ENCODE measurements at regions not wholly inside any gene's neighbourhood (a gene's known extent, or its start where the extent isn't known, plus 50 kb on each side); places are given as distances from the start of the nearest gene placed in this dataset.
A peak's percentile ranks its signal among the peaks of the same experiment; 100 is the strongest.

DNA sequence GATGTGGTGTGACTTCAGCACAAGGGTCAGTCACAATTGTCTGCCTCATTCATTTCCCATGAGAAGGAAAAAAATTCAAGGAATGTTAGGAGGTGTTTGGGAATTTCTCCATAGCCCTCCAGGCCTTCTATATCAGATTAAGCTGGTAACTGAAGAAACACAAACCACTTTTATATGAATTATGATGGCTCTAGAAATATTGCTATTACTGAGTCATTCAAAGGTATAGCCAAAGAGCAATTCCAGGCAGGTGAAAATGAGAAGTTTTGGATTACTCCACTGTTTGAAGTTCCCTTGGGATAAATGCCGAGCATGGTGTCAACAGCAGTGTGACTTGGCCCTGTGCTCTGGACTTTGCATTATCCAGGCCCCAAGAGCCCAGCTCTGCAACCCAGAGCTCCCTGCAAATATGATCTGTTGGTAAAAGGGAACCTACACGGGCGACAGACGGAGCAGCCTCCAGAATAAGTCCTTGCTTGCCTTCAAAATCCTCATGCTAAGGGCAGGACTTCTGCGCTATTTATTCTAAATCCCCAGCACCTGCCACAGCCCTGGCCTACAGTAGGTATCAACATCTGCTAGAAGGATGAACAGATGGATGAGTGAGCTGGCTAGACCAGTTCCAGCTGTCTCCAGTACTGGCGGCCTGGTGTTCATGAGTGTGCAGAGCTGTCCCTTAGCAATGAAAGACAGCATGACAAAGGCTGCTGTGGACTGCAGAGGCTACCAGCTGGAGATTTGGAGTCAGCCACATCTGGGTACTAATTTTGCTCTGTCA, 67.5 kb upstream of the ZBED5 start:
- DNase-seq (ENCODE audit: extremely low read depth in 1 of 11, low read depth in 9 of 11, low spot score in 4 of 11), result no peak

DNA sequence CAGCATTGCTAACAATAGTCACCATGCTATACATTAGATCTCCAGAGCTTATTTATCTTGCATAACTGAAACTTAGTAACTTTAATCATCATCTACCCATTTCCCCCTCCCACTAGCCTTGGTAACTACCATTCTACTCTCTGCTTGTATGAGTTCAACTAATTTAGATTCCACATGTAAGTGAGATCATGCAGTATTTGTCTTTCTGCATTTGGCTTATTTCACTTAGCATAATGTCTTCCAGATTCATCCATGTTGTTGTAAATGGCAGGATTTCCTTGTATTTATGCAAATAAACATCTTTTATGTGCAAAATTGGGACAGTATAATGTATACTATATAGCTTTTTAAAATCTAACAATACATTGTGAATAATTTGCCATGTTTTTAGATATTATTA, 66.0 kb upstream of the ZBED5 start:
- DNase-seq (ENCODE audit: extremely low read depth in 1 of 11, low read depth in 9 of 11, low spot score in 4 of 11), result no peak

DNA sequence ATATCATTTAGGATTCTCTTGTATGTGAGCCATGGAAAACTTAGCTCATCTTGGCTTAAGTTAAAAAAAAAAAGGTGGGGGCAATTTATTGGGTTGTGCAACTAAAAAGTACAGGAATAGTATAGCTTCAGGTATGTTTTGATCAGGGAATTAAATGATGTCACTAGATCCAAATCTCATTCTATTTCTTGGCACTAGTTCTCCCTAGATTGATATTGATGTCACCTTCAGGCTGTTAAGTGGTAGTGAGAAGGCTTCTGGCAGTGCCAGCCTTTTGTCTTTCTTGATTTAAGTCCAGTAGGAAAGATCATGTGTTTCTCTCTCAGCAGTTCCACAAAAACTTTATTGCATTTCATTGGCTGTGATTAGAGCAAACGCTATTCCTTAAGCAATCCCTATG, 65.0 kb upstream of the ZBED5 start:
- no peak for DNase-seq (ENCODE audit: extremely low read depth in 1 of 11, low read depth in 9 of 11, low spot score in 4 of 11)

DNA sequence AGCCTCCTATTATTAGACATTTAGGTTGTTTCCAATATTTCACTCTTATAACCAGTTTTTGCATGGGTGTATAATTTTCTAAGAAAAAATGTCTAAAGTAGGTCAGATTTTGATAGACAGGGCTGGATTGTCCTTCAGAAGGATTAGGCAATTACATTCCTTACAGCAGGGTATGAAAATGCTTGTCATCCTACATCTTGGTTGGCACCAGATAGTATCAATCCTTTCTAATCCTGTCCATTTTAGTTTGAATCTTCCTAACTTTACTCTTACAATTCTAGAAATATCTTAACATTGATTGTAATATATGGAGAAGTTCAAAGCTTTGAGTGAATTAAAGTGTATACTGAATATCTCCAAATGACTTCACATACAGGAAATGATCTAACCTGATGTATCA, 63.0 kb upstream of the ZBED5 start:
- DNase-seq (ENCODE audit: extremely low read depth in 1 of 11, low read depth in 9 of 11, low spot score in 4 of 11), result no peak

DNA sequence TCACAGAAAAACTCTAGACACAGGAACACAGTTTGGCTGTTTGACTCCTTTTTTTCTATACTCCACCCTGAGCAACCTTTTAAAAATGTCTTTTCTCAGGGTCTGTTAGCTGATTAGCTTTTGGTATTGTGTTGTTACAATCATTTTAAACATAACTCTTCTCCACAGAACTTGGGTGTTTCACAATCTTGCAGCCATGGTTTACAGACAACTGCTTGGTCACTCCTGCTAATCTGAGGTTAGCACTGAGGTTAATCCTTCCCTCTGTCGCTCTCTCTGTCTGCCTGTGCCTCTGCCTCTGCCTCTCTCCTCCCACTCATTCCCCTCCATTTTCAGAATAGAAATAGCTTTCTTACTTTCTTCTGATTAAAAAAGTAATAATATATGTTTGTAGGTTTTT, 62.4 kb upstream of the ZBED5 start:
- no peak for DNase-seq (ENCODE audit: extremely low read depth in 1 of 11, low read depth in 9 of 11, low spot score in 4 of 11)

DNA sequence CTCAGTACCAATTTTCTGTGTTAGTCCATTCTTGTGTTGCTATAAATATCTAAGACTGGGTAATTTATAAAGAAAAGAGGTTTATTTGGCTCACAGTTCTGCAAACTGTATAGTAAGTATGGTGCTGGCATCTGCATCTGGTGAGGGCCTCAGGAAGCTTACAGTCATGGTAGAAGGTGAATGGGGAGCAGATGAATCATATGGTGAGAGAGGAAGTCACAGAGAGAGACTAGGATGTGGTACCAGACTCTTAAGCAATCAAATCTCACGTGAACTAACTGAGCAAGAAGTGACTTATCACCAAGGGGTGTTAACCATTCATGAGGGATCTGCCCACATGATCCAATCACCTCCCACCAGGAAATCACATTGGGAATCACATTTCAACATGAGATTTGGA, 60.8 kb upstream of the ZBED5 start:
- no peak for DNase-seq (ENCODE audit: extremely low read depth in 1 of 11, low read depth in 9 of 11, low spot score in 4 of 11)

DNA sequence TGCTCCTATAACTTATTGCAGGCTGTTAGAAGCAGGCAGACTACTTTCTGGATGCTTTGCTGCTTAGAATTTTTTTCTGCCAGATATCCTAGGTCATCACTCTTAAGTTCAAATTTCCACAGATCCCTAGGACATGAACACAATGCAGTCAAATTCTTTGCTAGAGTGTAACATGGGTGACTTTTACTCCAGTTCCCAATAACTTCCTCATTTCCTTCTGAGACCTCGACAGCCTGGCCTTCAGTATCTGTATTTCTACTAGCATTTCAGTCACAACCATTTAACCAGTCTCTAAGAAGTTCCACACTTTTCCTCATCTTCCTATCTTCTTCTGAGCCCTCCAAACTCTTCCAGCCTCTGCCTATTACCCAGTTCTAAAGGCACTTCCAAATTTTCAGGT, 60.4 kb upstream of the ZBED5 start:
- DNase-seq (ENCODE audit: extremely low read depth in 1 of 11, low read depth in 9 of 11, low spot score in 4 of 11), result no peak

DNA sequence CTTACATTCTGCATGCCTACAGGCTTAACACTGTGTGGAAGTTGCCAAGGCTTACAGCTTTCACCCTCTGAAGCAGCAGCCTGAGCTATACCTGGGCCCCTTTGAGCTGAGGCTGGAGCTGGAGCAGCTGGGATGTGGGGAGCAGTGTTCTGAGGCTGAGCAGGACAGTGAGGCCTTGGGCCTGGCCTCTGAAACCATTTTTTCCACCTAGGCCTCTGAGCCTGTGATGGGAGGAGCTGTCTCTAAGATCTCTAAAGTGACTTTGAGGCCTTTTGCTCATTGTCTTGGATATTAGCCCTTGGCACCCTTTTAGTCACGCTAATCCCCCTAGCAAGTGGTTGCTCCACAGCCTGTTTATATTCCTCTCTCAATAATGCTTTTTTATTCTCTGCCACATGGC, 59.9 kb upstream of the ZBED5 start:
- DNase-seq (ENCODE audit: extremely low read depth in 1 of 11, low read depth in 9 of 11, low spot score in 4 of 11), result no peak

DNA sequence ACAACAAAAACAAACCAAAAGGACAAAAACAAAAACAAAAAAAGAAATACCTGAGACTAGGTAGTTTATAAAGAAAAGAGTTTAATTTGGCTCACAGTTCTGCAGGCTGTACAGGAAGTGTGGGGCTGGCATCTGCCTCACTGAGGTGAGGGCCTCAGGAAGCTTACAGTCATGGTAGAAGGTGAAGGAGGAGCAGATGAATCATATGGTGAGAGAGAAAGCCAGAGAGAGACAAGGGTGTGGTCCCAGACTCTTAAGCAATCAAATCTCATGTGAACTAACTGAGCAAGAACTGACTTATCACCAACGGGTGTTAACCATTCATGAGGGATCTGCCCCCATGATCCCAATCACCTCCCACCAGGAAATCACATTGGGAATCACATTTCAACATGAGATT, 58.8 kb upstream of the ZBED5 start:
- DNase-seq (ENCODE audit: extremely low read depth in 1 of 11, low read depth in 9 of 11, low spot score in 4 of 11), result no peak

DNA sequence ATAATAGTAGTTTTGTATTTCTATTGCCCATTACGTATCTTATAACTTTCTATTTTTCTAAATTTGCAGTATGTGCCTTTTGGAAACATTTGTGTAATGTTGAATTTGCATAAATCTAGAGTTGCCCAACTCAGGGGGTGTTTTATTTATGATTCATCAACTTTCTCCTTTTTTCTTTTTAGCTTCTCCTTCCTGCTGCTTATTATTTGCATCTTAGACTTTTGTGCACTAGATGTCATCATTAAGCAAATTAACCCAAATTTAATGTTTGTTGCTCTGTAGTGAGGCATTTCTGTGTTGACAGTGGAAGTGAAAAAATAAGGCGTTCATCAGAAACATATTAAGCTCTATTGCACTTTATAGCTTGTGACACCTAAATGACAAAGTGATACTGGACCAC, 56.2 kb upstream of the ZBED5 start:
- DNase-seq (ENCODE audit: extremely low read depth in 1 of 11, low read depth in 9 of 11, low spot score in 4 of 11), result no peak

DNA sequence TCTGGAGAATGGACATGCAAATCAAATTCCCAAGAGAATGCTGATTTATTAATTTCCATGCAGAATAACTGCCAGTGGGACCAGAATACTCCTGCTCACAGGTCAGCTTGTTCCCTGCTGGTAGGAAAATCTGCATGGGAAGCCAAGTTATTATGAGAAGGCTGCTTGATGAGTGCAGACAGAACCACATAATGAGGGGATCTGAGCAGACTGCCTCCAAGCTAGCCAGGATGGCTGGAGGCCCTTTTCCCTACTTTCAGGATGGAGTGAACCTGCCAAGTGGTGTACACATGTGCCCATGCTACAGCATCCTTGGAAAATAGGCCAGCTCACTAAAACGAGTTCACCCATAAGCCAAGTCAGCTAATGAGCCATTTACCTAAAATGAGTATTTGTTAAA, 55.2 kb upstream of the ZBED5 start:
- DNase-seq (ENCODE audit: extremely low read depth in 1 of 11, low read depth in 9 of 11, low spot score in 4 of 11), result no peak

DNA sequence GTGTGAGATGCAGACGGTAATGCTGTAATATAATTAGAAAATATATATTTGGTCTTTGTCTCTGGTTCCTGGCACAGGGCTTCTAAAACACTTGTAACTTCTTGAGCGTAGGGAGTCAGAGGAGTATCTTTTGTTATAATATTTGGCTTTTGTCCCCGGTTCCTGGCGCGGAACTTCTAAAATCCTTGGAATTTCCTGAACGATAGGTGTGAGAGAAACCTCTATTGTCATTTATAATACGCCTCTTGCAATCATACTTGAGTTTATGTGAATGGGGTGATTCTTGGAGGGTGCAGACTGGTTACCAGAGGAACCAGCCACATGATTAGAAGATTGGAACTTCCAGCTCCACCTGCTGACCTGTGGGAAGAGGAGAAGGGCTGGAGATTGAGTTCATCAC, 54.1 kb upstream of the ZBED5 start:
- no peak for DNase-seq (ENCODE audit: extremely low read depth in 1 of 11, low read depth in 9 of 11, low spot score in 4 of 11)

DNA sequence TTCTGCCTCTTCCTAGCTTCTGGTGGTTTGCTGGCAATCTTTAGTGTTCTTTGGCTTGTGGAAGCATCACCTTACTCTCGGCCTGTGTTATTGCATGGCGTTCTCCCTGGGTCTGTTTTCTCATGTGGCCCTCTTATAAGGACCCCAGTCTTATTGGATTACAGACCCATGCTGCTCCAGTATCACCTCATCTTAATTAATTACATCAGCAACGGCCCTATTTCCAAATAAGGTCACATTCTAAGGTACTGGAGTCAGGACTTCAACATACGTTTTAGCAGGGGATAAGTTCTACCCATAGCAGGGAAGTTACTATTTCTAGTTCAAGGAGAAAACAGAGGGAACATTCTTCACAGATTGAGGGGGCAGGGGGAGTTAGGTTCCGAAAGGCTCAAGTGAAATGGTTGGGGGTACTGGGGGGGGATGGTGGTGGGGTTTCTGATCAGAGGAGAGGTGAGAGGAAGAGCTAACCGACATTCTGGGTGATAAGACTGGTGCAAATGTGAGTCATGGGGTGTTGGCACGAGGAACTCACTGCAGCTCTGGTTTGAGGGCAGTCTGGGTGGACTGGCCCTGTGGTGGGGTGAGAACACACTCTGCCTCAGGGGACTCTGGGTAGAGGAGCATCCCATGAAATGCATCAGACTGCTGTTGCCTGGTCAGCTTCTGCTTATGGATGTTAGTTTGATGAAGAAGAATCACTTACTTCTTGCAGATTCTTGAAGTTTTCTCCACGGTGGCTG, 51.5 kb upstream of the ZBED5 start:
- no peak for DNase-seq (ENCODE audit: extremely low read depth in 1 of 11, low read depth in 9 of 11, low spot score in 4 of 11)

DNA sequence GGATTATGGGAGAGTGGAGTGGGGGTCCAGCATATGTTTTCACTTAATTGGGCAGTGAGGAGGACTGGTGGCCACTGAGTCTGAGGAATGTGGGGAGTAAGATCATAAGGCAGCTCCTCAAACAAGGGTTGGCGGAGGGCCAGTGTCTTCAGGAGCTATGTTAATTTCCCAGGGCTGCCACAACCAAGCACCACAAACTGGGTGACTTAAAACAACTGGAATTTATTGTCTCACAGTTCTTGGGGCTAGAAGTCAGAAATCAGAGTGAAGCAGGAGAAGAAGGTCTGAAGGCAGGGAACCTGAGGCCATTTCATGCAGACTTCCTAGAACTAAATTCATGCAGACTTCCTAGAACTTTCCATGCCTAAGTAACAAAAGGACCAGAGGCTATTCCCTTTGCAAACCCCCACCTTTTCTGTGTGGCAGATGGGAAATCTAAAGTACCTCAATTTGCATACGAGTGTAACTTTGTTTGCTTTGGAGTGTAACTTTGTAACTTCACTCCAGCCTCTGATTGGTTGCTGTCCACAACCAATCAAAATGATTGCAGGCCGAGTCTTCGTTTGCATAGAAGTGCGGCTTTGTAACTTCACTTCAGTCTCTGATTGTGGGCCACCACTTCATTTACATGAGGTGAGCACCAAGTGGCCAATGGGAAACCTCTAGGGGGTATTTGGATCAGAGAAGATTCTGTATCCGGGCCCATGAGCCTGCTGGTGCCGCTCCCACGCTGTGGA, 50.5 kb upstream of the ZBED5 start:
- peak in 1 of 11 donors; percentile 17 for DNase-seq (ENCODE audit: extremely low read depth in 1 of 11, low read depth in 9 of 11, low spot score in 4 of 11)
